H1 (cell line): ENCODE measurements at regions not wholly inside any gene's neighbourhood (a gene's known extent, or its start where the extent isn't known, plus 50 kb on each side); places are given as distances from the start of the nearest gene placed in this dataset.

Experiments
- CTCF ChIA-PET: fragments of 300-600 bp; sonication (Branson Sonifier 250); formaldehyde crosslinking; loops from one replicate; lab custom pipeline; 2021; ENCODE audit not compliant: partially characterized antibody; lab: Charles Lee
- POLR2A ChIA-PET: fragments of 300-600 bp; sonication (Branson Sonifier 250); formaldehyde crosslinking; loops from one replicate; lab custom pipeline; 2021; ENCODE audit warnings: inconsistent platforms; ENCODE audit not compliant: partially characterized antibody; lab: Charles Lee
- DNase-seq, 2 experiments: peaks; one replicate each; pipeline versions ENCODE4 v3.0.0 to v3.0.0-alpha.2; 2010 to 2022; ENCODE audit warnings: low spot score in 2 of 2, low read depth in 1 of 2, mixed read lengths in 1 of 2
- FAIRE-seq: peaks from 2 replicates; lab custom pipeline; 2011; peaks lifted over from hg19 to GRCh38; lab: Jason Lieb, UNC
- H2AFZ ChIP-seq: 2 replicates; pipeline ENCODE4 v1.8.1; 2012; ENCODE audit warnings: low read length, inconsistent platforms
- H2AK5ac ChIP-seq: 2 replicates; pipeline ENCODE4 v1.6.1; 2013; ENCODE audit warnings: low read depth, low read length
- H2BK120ac ChIP-seq: replicated peaks from 2 replicates; pipeline ENCODE3; 2013; ENCODE audit warnings: low read depth, low read length, inconsistent platforms
- H2BK12ac ChIP-seq: 2 replicates; pipeline ENCODE4 v1.6.1; 2013; ENCODE audit warnings: low read depth, low read length
- H2BK15ac ChIP-seq: 2 replicates; pipeline ENCODE4 v1.6.1; 2013; ENCODE audit warnings: low read length
- H2BK20ac ChIP-seq: 2 replicates; pipeline ENCODE4 v1.6.1; 2013; ENCODE audit warnings: low read length
- H2BK5ac ChIP-seq: 2 replicates; pipeline ENCODE4 v1.6.1; 2013; ENCODE audit warnings: low read depth, low read length
- H3K14ac ChIP-seq: 2 replicates; pipeline ENCODE4 v1.6.1; 2013; ENCODE audit warnings: inconsistent platforms; ENCODE audit not compliant: insufficient read length
- H3K18ac ChIP-seq: 2 replicates; pipeline ENCODE4 v1.6.1; 2013; ENCODE audit warnings: low read length; ENCODE audit errors: extremely low read depth
- H3K23ac ChIP-seq: 2 replicates; pipeline ENCODE4 v1.6.1; 2013; ENCODE audit warnings: inconsistent platforms; ENCODE audit not compliant: insufficient read length
- H3K23me2 ChIP-seq: 2 replicates; pipeline ENCODE4 v1.6.1; 2013; ENCODE audit warnings: low read depth, low read length
- H3K27ac ChIP-seq: 2 replicates; pipeline ENCODE4 v1.6.1; 2011; ENCODE audit warnings: low read depth, low read length, inconsistent platforms
- H3K27me3 ChIP-seq, 4 experiments: replicated peaks in 1 of 4; 1 replicate in 1 of 4; 2 replicates in 3 of 4; pipeline versions ENCODE4 v1.6.1 to v1.8.1; 2011 to 2013; ENCODE audit warnings: low read length in 3 of 4, mild to moderate bottlenecking in 3 of 4, inconsistent platforms in 2 of 4, mixed read lengths in 2 of 4, moderate library complexity in 1 of 4; ENCODE audit not compliant: control insufficient read depth in 3 of 4, insufficient read depth in 3 of 4; ENCODE audit errors: extremely low read depth in 1 of 4
- H3K36me3 ChIP-seq, 4 experiments: 2 replicates each; pipeline versions ENCODE4 v1.6.1 to v1.8.1; 2011 to 2013; ENCODE audit warnings: mild to moderate bottlenecking in 4 of 4, low read length in 3 of 4, moderate library complexity in 2 of 4, control low read depth in 1 of 4, inconsistent platforms in 1 of 4; ENCODE audit not compliant: insufficient read depth in 4 of 4, control insufficient read depth in 2 of 4
- H3K4ac ChIP-seq: replicated peaks from 2 replicates; pipeline ENCODE3; 2013; ENCODE audit warnings: low read length, low read depth, mixed read lengths, inconsistent platforms; ENCODE audit not compliant: insufficient read length
- H3K4me1 ChIP-seq, 4 experiments: replicated peaks in 1 of 4; 1 replicate in 1 of 4; 2 replicates in 3 of 4; pipeline versions ENCODE4 v1.6.1 to v1.8.1; 2011 to 2013; ENCODE audit warnings: low read length in 3 of 4, inconsistent platforms in 2 of 4, mixed read lengths in 1 of 4; ENCODE audit not compliant: insufficient read depth in 4 of 4, control insufficient read depth in 3 of 4
- H3K4me2 ChIP-seq, 2 experiments: 2 replicates each; pipeline versions ENCODE4 v1.6.1 to v1.8.1; 2011 to 2013; ENCODE audit warnings: low read depth in 2 of 2, low read length in 2 of 2, control low read depth in 1 of 2, inconsistent platforms in 1 of 2, mild to moderate bottlenecking in 1 of 2; ENCODE audit not compliant: insufficient read depth in 1 of 2
- H3K4me3 ChIP-seq, 4 experiments: fragments of 200-600, 300-600 bp in 1 of 4; sonication (generic), shearing (Covaris generic), sonication (Bioruptor Twin) in 1 of 4; 2 replicates each; pipeline versions ENCODE4 v1.5.1 to v1.8.1; 2011 to 2016; ENCODE audit warnings: low read length in 4 of 4, low read depth in 3 of 4, control low read depth in 2 of 4, inconsistent platforms in 2 of 4, mild to moderate bottlenecking in 2 of 4, mixed read lengths in 1 of 4, moderate library complexity in 1 of 4; ENCODE audit not compliant: insufficient read depth in 2 of 4; ENCODE audit errors: extremely low read depth in 1 of 4
- H3K56ac ChIP-seq: replicated peaks from 2 replicates; pipeline ENCODE3; 2013; ENCODE audit warnings: low read depth, mild to moderate bottlenecking, mixed read lengths, low read length, inconsistent platforms; ENCODE audit not compliant: insufficient read length
- H3K79me1 ChIP-seq: 2 replicates; pipeline ENCODE4 v1.6.1; 2013; ENCODE audit warnings: low read depth, low read length, control low read depth
- H3K79me2 ChIP-seq, 2 experiments: 2 replicates each; pipeline versions ENCODE4 v1.6.1 to v1.8.1; 2012 to 2013; ENCODE audit warnings: low read length in 2 of 2, mild to moderate bottlenecking in 2 of 2, inconsistent platforms in 1 of 2; ENCODE audit not compliant: insufficient read depth in 2 of 2, control insufficient read depth in 1 of 2
- H3K9ac ChIP-seq, 4 experiments: replicated peaks in 1 of 4; 1 replicate in 1 of 4; 2 replicates in 3 of 4; pipeline versions ENCODE4 v1.6.1 to v1.8.1; 2011 to 2013; ENCODE audit warnings: low read depth in 3 of 4, low read length in 3 of 4, control low read depth in 2 of 4, mild to moderate bottlenecking in 2 of 4, moderate library complexity in 2 of 4, inconsistent platforms in 1 of 4; ENCODE audit errors: extremely low read depth in 1 of 4
- H3K9me3 ChIP-seq, 2 experiments: 2 replicates each; pipeline versions ENCODE4 v1.6.1 to v1.8.1; 2012 to 2013; ENCODE audit warnings: mild to moderate bottlenecking in 2 of 2, moderate library complexity in 2 of 2, control low read depth in 1 of 2, inconsistent platforms in 1 of 2, low read depth in 1 of 2, low read length in 1 of 2, mixed read lengths in 1 of 2; ENCODE audit not compliant: insufficient read depth in 2 of 2
- H4K20me1 ChIP-seq, 2 experiments: replicated peaks in 1 of 2; 2 replicates each; pipeline versions ENCODE3 to v1.8.1; 2011 to 2013; ENCODE audit warnings: inconsistent platforms in 2 of 2, low read length in 2 of 2, mild to moderate bottlenecking in 1 of 2; ENCODE audit not compliant: insufficient read depth in 2 of 2, control insufficient read depth in 1 of 2
- H4K5ac ChIP-seq: 2 replicates; pipeline ENCODE4 v1.6.1; 2013; ENCODE audit warnings: low read length, low read depth, mixed read lengths, inconsistent platforms; ENCODE audit not compliant: insufficient read length
- H4K8ac ChIP-seq: 2 replicates; pipeline ENCODE4 v1.8.0; 2013; ENCODE audit warnings: mild to moderate bottlenecking, moderate library complexity, low read length, inconsistent platforms; ENCODE audit not compliant: insufficient read depth; ENCODE audit errors: extremely low read depth
- H4K91ac ChIP-seq: replicated peaks from 2 replicates; pipeline ENCODE3; 2013; ENCODE audit warnings: low read length, mixed read lengths, inconsistent platforms; ENCODE audit not compliant: insufficient read length
- CBX8 ChIP-seq: fragments of 300-800, 300-1000 bp; sonication (generic); IDR thresholded peaks from 2 replicates; pipeline ENCODE4 v1.7.1; 2016; ENCODE audit warnings: low read depth, low read length, borderline replicate concordance
- CTCF ChIP-seq, 3 experiments: IDR thresholded peaks; 1 replicate in 2 of 3; 2 replicates in 1 of 3; pipeline versions ENCODE4 v1.5.1 to v1.6.1; 2011; ENCODE audit warnings: low read length in 3 of 3, mild to moderate bottlenecking in 3 of 3, inconsistent platforms in 2 of 3, low read depth in 1 of 3, moderate library complexity in 1 of 3; ENCODE audit not compliant: insufficient read depth in 1 of 3; ENCODE audit errors: control extremely low read depth in 1 of 3
- GABPA ChIP-seq: IDR thresholded peaks from 2 replicates; pipeline ENCODE4 v1.6.1; 2011; ENCODE audit warnings: mild to moderate bottlenecking, low read length, moderate library complexity, borderline replicate concordance; ENCODE audit not compliant: insufficient read depth
- HDAC6 ChIP-seq: IDR thresholded peaks from one replicate; pipeline ENCODE4 v1.7.1; 2012; ENCODE audit warnings: low read depth, mild to moderate bottlenecking, inconsistent platforms, low read length, moderate library complexity
- KDM1A ChIP-seq: fragments of 200-600, 300-600 bp; sonication (generic); IDR thresholded peaks from 2 replicates; pipeline ENCODE4 v1.7.1; 2016; ENCODE audit warnings: mild to moderate bottlenecking, low read length, borderline replicate concordance
- KDM5A ChIP-seq: fragments of 200-600 bp; IDR thresholded peaks from 2 replicates; pipeline ENCODE4 v1.7.1; 2012; ENCODE audit warnings: mild to moderate bottlenecking, low read length, inconsistent platforms, mixed read lengths
- MAFK ChIP-seq: IDR thresholded peaks from 2 replicates; pipeline ENCODE4 v1.6.1; 2012; ENCODE audit warnings: low read depth, mild to moderate bottlenecking, improper control_type of control experiment, low read length
- POLR2AphosphoS5 ChIP-seq: IDR thresholded peaks from 2 replicates; pipeline ENCODE4 v1.6.1; 2011; ENCODE audit warnings: low read depth, low read length
- RBBP5 ChIP-seq: IDR thresholded peaks from 2 replicates; pipeline ENCODE4 v1.7.1; 2012; ENCODE audit warnings: low read depth, mild to moderate bottlenecking, inconsistent platforms, low read length, moderate library complexity, borderline replicate concordance
- SIRT6 ChIP-seq: IDR thresholded peaks from one replicate; pipeline ENCODE4 v1.7.1; 2012; ENCODE audit warnings: low read length, inconsistent platforms
- TAF1 ChIP-seq: IDR thresholded peaks from 2 replicates; pipeline ENCODE4 v1.6.1; 2011; ENCODE audit warnings: mild to moderate bottlenecking, low read depth, low read length
- USF2 ChIP-seq: IDR thresholded peaks from 2 replicates; pipeline ENCODE4 v1.6.1; 2011; ENCODE audit warnings: low read length, improper control_type of control experiment
- WGBS, 2 experiments: shearing (Covaris generic) in 1 of 2; methylation state at CpG; one replicate each; pipeline versions ENCODE4 v1.1.6 to v1.1.7; 2013 to 2015; ENCODE audit warnings: low lambda C conversion rate in 2 of 2, mixed read lengths in 2 of 2, inconsistent platforms in 1 of 2, low coverage in 1 of 2, missing lambda C conversion rate in 1 of 2; ENCODE audit not compliant: insufficient replicate concordance in 2 of 2, insufficient coverage in 1 of 2, insufficient read length in 1 of 2; ENCODE audit errors: extremely low coverage in 1 of 2, missing lambda C conversion rate in 1 of 2; 5-methylcytosine and 5-hydroxymethylcytosine counted together

- Histone ChIP-seq H2BK12ac (no peak overlapping the region), H3K4ac (no peak overlapping the region), H3K27me3 (no peaks in the 10 kb centered on the region), H2AFZ (no peak overlapping the region), H3K4me3 (no peak overlapping the region), H3K4me2 (no peak overlapping the region), H2BK15ac (no peak overlapping the region), H3K9me3 (peaks cover 70 to 92% of the 10 kb centered on the region in 2 experiments), H3K79me2 (no peaks in the 10 kb centered on the region), H4K20me1 (no peaks in the 10 kb centered on the region), H2BK20ac (no peak overlapping the region), H3K18ac (no peak overlapping the region), H3K27ac (no peak overlapping the region), H4K8ac (no peak overlapping the region), H3K79me1 (no peaks in the 10 kb centered on the region), H2BK5ac (no peak overlapping the region), H3K14ac (no peak overlapping the region), H3K56ac (no peak overlapping the region), H2BK120ac (no peak overlapping the region), H3K9ac (no peak overlapping the region), H4K5ac (no peak overlapping the region), H3K4me1 (no peaks in the 10 kb centered on the region; a peak in 1 of 7 replicates), H3K23ac (no peak overlapping the region), H3K23me2 (no peaks in the 10 kb centered on the region), H2AK5ac (no peak overlapping the region), H3K36me3 (no peaks in the 10 kb centered on the region), H4K91ac (no peak overlapping the region)
- DNase-seq = no peak
- WGBS, 2 experiments = 89% methylated on average over 5 of the region's 5 CpGs; no CpG with 5 or more reads in 1 of the 2 experiments
- FAIRE-seq = no peak
- CTCF ChIA-PET = no interaction called here
- POLR2A ChIA-PET = no interaction called here
- TF ChIP-seq HDAC6 = no peak
- TF ChIP-seq KDM1A = no peak
- no peak for TF ChIP-seq GABPA
- TF ChIP-seq USF2 = no peak
- no peak for TF ChIP-seq CBX8
- TF ChIP-seq MAFK = no peak
- TF ChIP-seq SIRT6 = no peak
- TF ChIP-seq TAF1 = no peak
- no peak for TF ChIP-seq CTCF (IDR thresholded peaks at IDR 0.05; ENCODE audit: control extremely low read depth in 1 of 3, insufficient read depth in 1 of 3, low read depth in 1 of 3, low read length in 3 of 3)
- TF ChIP-seq RBBP5 = no peak
- TF ChIP-seq KDM5A = no peak
- TF ChIP-seq POLR2AphosphoS5 = no peak
These were observed 94.6 kb upstream of the MC3R start for GRCh38 chr20:56153926-56154325.
